Activated naive CD4-positive, alpha-beta T cell treated with anti-CD3 and anti-CD28 coated beads, Interleukin-2, amount 10 ng/mL, durations not matched to agents 7 days and 5 days (primary cell): ENCODE measurements at regions not wholly inside any gene's neighbourhood (a gene's known extent, or its start where the extent isn't known, plus 50 kb on each side); places are given as distances from the start of the nearest gene placed in this dataset.
"Not testable (repeated sequence)": the region's sequence is repeated elsewhere in the genome, so short reads cannot be mapped to it uniquely, and the experiment has no call there.

ENCODE experiments used
- CTCF ChIA-PET: fragments of 350-600 bp; sonication (Branson Sonifier 250); formaldehyde crosslinking; loops from one replicate; lab custom pipeline; 2021; ENCODE audit warnings: antibody characterized with exemption; lab: Charles Lee
- DNase-seq: peaks from one replicate; pipeline ENCODE4 v3.0.0-alpha.2; 2020
- H3K27ac Mint-ChIP-seq: one replicate; pipeline ENCODE4 v1.8.0; 2021; ENCODE audit warnings: mild to moderate bottlenecking, moderate library complexity, mixed read lengths
- H3K27me3 Mint-ChIP-seq: one replicate; pipeline ENCODE4 v1.8.0; 2021; ENCODE audit warnings: mild to moderate bottlenecking, mixed read lengths
- H3K36me3 Mint-ChIP-seq: one replicate; pipeline ENCODE4 v1.8.0; 2021; ENCODE audit warnings: mixed read lengths
- H3K4me1 Mint-ChIP-seq: one replicate; pipeline ENCODE4 v1.8.0; 2021; ENCODE audit warnings: mixed read lengths
- H3K4me3 Mint-ChIP-seq: one replicate; pipeline ENCODE4 v1.8.0; 2021; ENCODE audit warnings: mild to moderate bottlenecking, moderate library complexity, mixed read lengths
- H3K9me3 Mint-ChIP-seq: one replicate; pipeline ENCODE4 v1.8.0; 2021; ENCODE audit warnings: mixed read lengths

DNA sequence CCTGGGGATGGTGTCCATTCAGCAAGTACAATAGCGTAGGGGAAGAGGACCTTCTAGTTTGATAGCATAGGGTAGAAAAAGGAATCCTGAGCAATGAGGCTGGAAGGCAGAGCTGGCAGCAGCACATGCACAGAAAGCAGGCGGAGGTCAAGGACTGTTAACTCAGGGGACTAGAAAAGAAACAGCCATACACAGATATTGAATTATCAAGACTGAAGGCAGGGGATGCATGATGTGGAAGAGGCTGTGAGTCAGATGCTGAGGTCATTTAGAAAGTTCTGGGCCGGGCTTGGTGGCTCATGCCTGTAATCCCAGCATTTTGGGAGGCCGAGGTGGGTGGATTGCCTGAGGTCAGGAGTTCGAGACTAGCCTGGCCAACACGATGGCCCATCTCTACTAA, 65.6 kb downstream of the OPTC start:
- no peaks in the 10 kb centered on the region for H3K36me3 Mint-ChIP-seq
- CTCF ChIA-PET: no interaction called here

GRCh38 chr1:203561761-203562160, 64.9 kb upstream of the ATP2B4 start:
- peaks cover 48% of the 10 kb centered on the region for H3K27me3 Mint-ChIP-seq
- H3K27ac Mint-ChIP-seq, H3K9me3 Mint-ChIP-seq, H3K4me3 Mint-ChIP-seq, H3K36me3 Mint-ChIP-seq, H3K4me1 Mint-ChIP-seq, CTCF ChIA-PET, DNase-seq: not testable (repeated sequence)

More for the DNA sequence above, 65.6 kb downstream of the OPTC start:
- no peak overlapping the region for H3K4me3 Mint-ChIP-seq
- no peaks in the 10 kb centered on the region for H3K9me3 Mint-ChIP-seq
- H3K27me3 Mint-ChIP-seq: peaks cover 50% of the 10 kb centered on the region
- no peak overlapping the region for H3K27ac Mint-ChIP-seq
- no peaks in the 10 kb centered on the region for H3K4me1 Mint-ChIP-seq
- no peak for DNase-seq

DNA sequence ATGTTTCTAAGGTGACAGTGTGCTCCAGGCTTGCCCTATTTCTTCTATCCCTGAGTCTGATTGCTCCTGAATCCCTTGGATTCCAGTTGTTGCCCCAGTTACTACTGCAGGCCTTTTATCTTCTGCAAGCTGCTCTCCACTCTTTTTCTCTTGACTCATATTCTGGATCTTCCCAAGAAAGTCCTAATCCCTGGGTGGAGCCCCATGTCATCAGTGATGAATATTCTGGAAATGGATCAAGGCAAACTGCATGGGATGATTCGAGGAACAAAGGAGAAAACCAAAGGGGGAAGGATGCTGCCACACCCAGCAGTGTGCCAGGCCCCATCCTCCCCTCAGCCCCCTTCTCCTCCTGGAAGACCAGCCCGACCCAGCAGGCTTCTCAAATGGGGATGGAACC, 63.3 kb upstream of the ATP2B4 start:
- Mint-ChIP-seq H3K4me3 (no peak overlapping the region), H3K36me3 (no peaks in the 10 kb centered on the region), H3K27ac (no peak overlapping the region), H3K9me3 (no peaks in the 10 kb centered on the region), H3K27me3 (peaks cover 36% of the 10 kb centered on the region), H3K4me1 (no peaks in the 10 kb centered on the region)
- DNase-seq: no peak
- CTCF ChIA-PET: no interaction called here

DNA sequence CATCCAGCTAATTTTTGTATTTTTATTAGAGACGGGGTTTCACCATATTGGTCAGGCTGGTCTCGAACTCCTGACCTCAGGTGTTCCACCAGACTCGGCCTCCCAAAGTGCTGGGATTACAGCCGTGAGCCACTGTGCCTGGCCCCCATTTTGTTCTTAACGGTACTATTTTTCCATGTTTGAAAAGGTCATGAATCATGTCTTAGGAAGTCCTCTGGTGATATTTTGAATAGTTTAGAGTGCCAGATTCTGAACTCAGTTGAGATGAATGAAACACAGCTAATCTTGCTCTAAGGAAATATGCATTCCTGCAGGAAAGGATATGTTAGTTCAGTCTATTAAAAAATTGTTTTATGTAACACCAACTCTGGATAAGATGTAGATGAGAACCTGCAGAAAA, 62.6 kb upstream of the ATP2B4 start:
- H3K36me3 Mint-ChIP-seq: no peaks in the 10 kb centered on the region
- H3K27ac Mint-ChIP-seq: no peak overlapping the region
- no peaks in the 10 kb centered on the region for H3K9me3 Mint-ChIP-seq
- no peak overlapping the region for H3K4me3 Mint-ChIP-seq
- CTCF ChIA-PET: no interaction called here
- no peaks in the 10 kb centered on the region for H3K4me1 Mint-ChIP-seq
- no peak for DNase-seq
- H3K27me3 Mint-ChIP-seq: peaks cover 34% of the 10 kb centered on the region

- Mint-ChIP-seq H3K9me3 (no peaks in the 10 kb centered on the region), H3K27ac (no peak overlapping the region), H3K27me3 (peaks cover 42% of the 10 kb centered on the region), H3K4me1 (no peaks in the 10 kb centered on the region), H3K4me3 (no peak overlapping the region), H3K36me3 (no peaks in the 10 kb centered on the region)
- no peak for DNase-seq
- CTCF ChIA-PET: no interaction called here
These were observed 61.6 kb upstream of the ATP2B4 start for GRCh38 chr1:203565049-203565448.

GRCh38 chr1:203565981-203566380, 60.7 kb upstream of the ATP2B4 start:
- Mint-ChIP-seq H3K27ac (no peak overlapping the region), H3K4me1 (no peaks in the 10 kb centered on the region), H3K36me3 (no peaks in the 10 kb centered on the region), H3K27me3 (peaks cover 48% of the 10 kb centered on the region), H3K9me3 (no peaks in the 10 kb centered on the region), H3K4me3 (no peak overlapping the region)
- DNase-seq: no peak
- CTCF ChIA-PET: interaction anchor here (0.6 kb wide), 1 partner anchor 220 kb away, joined by 3 read pairs; no protein-coding TSS in a partner anchor

- H3K36me3 Mint-ChIP-seq, H3K4me3 Mint-ChIP-seq, H3K27ac Mint-ChIP-seq, DNase-seq, CTCF ChIA-PET, H3K4me1 Mint-ChIP-seq, H3K9me3 Mint-ChIP-seq: not testable (repeated sequence)
- peaks cover 44% of the 10 kb centered on the region for H3K27me3 Mint-ChIP-seq
These were observed 59.7 kb upstream of the ATP2B4 start for GRCh38 chr1:203566966-203567365.

GRCh38 chr1:203567596-203567995, 59.0 kb upstream of the ATP2B4 start:
- Mint-ChIP-seq H3K27me3 (peaks cover 41% of the 10 kb centered on the region), H3K27ac (no peak overlapping the region), H3K9me3 (no peaks in the 10 kb centered on the region), H3K4me1 (no peaks in the 10 kb centered on the region), H3K36me3 (no peaks in the 10 kb centered on the region), H3K4me3 (no peak overlapping the region)
- CTCF ChIA-PET: no interaction called here
- DNase-seq: no peak

DNA sequence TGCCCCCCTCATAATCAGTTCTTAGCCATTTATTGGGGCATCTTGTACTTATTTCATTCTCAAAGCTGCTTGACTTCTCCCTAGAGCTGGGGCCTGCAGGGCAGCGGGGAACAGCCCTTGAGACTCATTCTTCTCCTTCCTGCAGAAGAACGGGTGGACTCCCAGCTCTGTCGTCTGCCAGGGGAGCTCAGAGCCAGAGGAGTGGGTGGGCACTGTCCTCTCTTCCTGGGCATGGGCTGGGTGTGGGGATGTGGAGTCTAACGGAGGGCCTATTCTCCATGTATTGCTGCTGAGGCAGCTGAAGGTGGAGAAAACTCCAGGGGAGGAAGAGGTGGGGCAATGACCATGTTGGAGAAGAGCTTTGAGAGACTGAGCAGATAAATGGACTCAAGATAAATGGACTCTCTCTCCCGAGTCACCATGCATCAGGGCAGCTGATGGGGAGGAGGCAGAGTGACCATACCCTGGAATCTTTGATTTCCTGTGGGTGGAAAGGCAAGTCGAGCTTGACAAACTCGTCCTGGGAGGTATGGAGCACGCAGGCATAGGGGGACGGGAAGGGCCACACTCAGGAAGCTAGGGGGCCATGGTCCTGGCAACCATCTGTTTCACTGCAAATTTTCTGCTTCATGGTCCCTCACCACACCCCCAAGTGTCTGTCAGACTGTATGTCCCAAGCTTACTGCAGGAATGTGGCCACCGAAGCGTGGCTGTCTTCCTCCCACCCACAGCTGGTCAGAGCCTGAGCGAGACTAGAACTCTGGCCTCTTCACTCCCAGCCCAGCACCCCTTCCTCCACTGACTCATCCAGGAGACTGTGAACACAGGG, 56.9 kb upstream of the ATP2B4 start:
- no peaks in the 10 kb centered on the region for H3K9me3 Mint-ChIP-seq
- no peak for DNase-seq
- H3K27me3 Mint-ChIP-seq: peaks cover 39% of the 10 kb centered on the region
- CTCF ChIA-PET: no interaction called here
- no peak overlapping the region for H3K27ac Mint-ChIP-seq
- H3K36me3 Mint-ChIP-seq: no peaks in the 10 kb centered on the region
- H3K4me3 Mint-ChIP-seq: no peak overlapping the region
- no peaks in the 10 kb centered on the region for H3K4me1 Mint-ChIP-seq

- no peak for DNase-seq
- CTCF ChIA-PET: no interaction called here
- H3K27me3 Mint-ChIP-seq: peaks cover 35% of the 10 kb centered on the region
- no peaks in the 10 kb centered on the region for H3K4me1 Mint-ChIP-seq
- H3K4me3 Mint-ChIP-seq: no peak overlapping the region
- no peaks in the 10 kb centered on the region for H3K36me3 Mint-ChIP-seq
- no peaks in the 10 kb centered on the region for H3K9me3 Mint-ChIP-seq
- no peak overlapping the region for H3K27ac Mint-ChIP-seq
These were observed 55.8 kb upstream of the ATP2B4 start for GRCh38 chr1:203570805-203571204.

DNA sequence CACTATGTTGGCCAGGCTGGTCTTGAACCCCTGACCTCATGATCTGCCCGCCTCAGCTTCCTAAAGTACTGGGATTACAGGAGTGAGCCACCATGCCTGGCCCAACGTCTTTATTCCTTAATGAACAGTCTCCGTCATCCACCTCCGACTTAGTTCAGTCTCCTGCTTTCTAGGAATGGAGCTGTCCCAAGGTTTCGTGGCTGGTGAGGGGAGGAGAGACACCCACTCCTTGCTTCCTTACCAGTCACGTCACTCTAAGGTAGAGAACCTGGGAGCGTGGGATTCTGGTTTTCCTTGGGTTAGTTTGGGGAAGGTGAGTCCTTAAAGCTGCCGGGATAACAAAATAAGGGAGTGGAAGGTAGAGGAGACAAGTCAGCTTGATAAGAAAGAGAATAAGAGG, 55.0 kb upstream of the ATP2B4 start:
- CTCF ChIA-PET: interaction anchor here (0.8 to 1.5 kb wide), 2 partner anchors 567 to 591 kb away, joined by 3 to 4 read pairs; no protein-coding TSS in a partner anchor
- Mint-ChIP-seq H3K4me3 (no peak overlapping the region), H3K4me1 (no peaks in the 10 kb centered on the region), H3K27ac (no peak overlapping the region), H3K27me3 (peaks cover 36% of the 10 kb centered on the region), H3K36me3 (no peaks in the 10 kb centered on the region), H3K9me3 (no peaks in the 10 kb centered on the region)
- DNase-seq: no peak

DNA sequence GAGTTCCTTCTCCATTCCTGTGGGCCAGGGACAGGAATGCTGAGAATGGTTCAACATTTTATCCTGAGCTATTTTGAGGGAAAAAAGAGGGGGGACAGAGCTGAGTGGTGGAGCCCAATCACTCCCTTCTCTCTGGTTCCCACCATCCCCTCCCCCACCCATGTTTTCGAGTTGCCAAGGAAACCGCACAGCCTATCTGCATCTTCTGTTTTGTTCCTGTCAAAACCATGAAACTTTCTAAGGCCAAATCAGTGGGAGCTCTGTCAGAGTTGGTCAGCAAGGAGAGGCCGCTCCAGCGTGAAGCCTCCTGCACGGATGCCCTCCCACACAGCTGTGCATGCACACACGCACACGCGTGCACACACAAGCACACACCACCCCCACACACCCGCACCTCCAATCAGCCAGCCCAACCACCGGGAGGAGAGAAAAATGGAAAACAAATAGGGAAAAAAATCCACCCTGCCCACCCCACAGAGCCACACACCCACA, 54.5 kb upstream of the ATP2B4 start:
- no peak for DNase-seq
- Mint-ChIP-seq H3K27ac (no peak overlapping the region), H3K36me3 (no peaks in the 10 kb centered on the region), H3K4me1 (no peaks in the 10 kb centered on the region), H3K4me3 (no peak overlapping the region), H3K27me3 (peaks cover 40% of the 10 kb centered on the region), H3K9me3 (no peaks in the 10 kb centered on the region)
- CTCF ChIA-PET: interaction anchor here (1.5 kb wide), 1 partner anchor 590 kb away, joined by 4 read pairs; no protein-coding TSS in a partner anchor

DNA sequence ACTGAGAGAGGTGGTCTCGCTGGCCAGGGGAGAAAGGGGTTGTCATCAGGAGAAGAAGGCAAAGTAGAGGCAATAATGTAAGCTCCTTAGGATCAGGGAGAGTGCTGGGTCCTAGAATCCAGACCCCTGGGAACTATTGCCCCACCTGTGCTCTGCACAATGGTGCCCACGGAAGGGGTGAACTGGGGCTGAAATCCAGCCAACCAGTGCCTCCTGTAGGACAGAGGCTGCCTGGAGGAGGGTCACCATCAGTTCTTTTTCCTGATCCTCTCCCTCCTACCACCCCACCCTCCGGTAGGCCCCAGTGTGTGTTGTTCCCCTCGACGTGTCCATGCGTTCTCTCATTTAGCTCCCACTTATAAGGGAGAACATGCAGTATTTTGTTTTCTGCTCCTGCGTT, 52.9 kb upstream of the ATP2B4 start:
- Mint-ChIP-seq H3K4me3 (no peak overlapping the region), H3K27me3 (peaks cover 41% of the 10 kb centered on the region), H3K9me3 (no peaks in the 10 kb centered on the region), H3K4me1 (no peaks in the 10 kb centered on the region), H3K27ac (no peak overlapping the region), H3K36me3 (no peaks in the 10 kb centered on the region)
- CTCF ChIA-PET: no interaction called here
- DNase-seq: no peak
